CD14-positive monocyte (primary cell): ENCODE measurements at regions not wholly inside any gene's neighbourhood (a gene's known extent, or its start where the extent isn't known, plus 50 kb on each side); places are given as distances from the start of the nearest gene placed in this dataset.

Experiments
- DNase-seq, 3 donors: peaks; one replicate each; pipeline ENCODE4 v3.0.0-alpha.2; 2011 to 2022
- H2AFZ ChIP-seq: 2 replicates; pipeline ENCODE4 v1.6.0; 2012; ENCODE audit warnings: mild to moderate bottlenecking, low read depth, low read length, inconsistent platforms; ENCODE audit not compliant: insufficient read depth, poor library complexity, severe bottlenecking
- H3K27ac ChIP-seq, 2 donors: 1 replicate in 1 of 2; 2 replicates in 1 of 2; pipeline ENCODE4 v1.5.1; 2012 to 2013; ENCODE audit warnings: low read length in 2 of 2, control low read depth in 1 of 2, inconsistent platforms in 1 of 2, low read depth in 1 of 2, mild to moderate bottlenecking in 1 of 2
- H3K27me3 ChIP-seq, 2 donors: one replicate each; pipeline versions ENCODE4 v1.6.0 to v1.6.1; 2011 to 2013; ENCODE audit warnings: low read length in 2 of 2; ENCODE audit not compliant: control insufficient read depth in 2 of 2, insufficient read depth in 2 of 2
- H3K36me3 ChIP-seq, 2 donors: replicated peaks in 1 of 2; 1 replicate in 1 of 2; 2 replicates in 1 of 2; pipeline versions ENCODE4 v1.5.1 to v1.6.1; 2012 to 2013; ENCODE audit warnings: low read length in 2 of 2, control low read depth in 1 of 2, inconsistent platforms in 1 of 2, mild to moderate bottlenecking in 1 of 2; ENCODE audit not compliant: insufficient read depth in 2 of 2, control insufficient read depth in 1 of 2
- H3K4me1 ChIP-seq, 2 donors: 1 replicate in 1 of 2; 2 replicates in 1 of 2; pipeline versions ENCODE4 v1.5.1 to v1.6.1; 2012 to 2013; ENCODE audit warnings: low read length in 2 of 2, control low read depth in 1 of 2, inconsistent platforms in 1 of 2, mild to moderate bottlenecking in 1 of 2, moderate library complexity in 1 of 2; ENCODE audit not compliant: insufficient read depth in 2 of 2, control insufficient read depth in 1 of 2
- H3K4me2 ChIP-seq: replicated peaks from 2 replicates; pipeline ENCODE3; 2012; ENCODE audit warnings: low read length, moderate library complexity, mild to moderate bottlenecking; ENCODE audit not compliant: poor library complexity, severe bottlenecking; ENCODE audit errors: extremely low read depth
- H3K4me3 ChIP-seq, 3 experiments: fragments of 200-600 bp in 1 of 3; sonication (generic) in 1 of 3; replicated peaks in 1 of 3; 1 replicate in 2 of 3; 2 replicates in 1 of 3; pipeline ENCODE4 v1.5.1; 2011 to 2013; ENCODE audit warnings: low read length in 3 of 3, mild to moderate bottlenecking in 3 of 3, control low read depth in 2 of 3, low read depth in 2 of 3, inconsistent platforms in 1 of 3, moderate library complexity in 1 of 3
- H3K79me2 ChIP-seq: 2 replicates; pipeline ENCODE4 v1.6.0; 2012; ENCODE audit warnings: mild to moderate bottlenecking, control low read depth, inconsistent platforms, low read length, moderate library complexity; ENCODE audit not compliant: insufficient read depth
- H3K9ac ChIP-seq: 2 replicates; pipeline ENCODE4 v1.6.0; 2017; ENCODE audit warnings: low read length, mild to moderate bottlenecking; ENCODE audit not compliant: insufficient read depth, poor library complexity, severe bottlenecking
- H3K9me3 ChIP-seq, 2 donors: replicated peaks in 1 of 2; 1 replicate in 1 of 2; 2 replicates in 1 of 2; pipeline versions ENCODE4 v1.5.1 to v1.6.1; 2012 to 2013; ENCODE audit warnings: low read length in 2 of 2, control low read depth in 1 of 2; ENCODE audit not compliant: control insufficient read depth in 1 of 2, insufficient read depth in 1 of 2
- H4K20me1 ChIP-seq: 2 replicates; pipeline ENCODE4 v1.6.0; 2012; ENCODE audit warnings: mild to moderate bottlenecking, low read length, control low read depth, moderate library complexity; ENCODE audit not compliant: insufficient read depth
- H3K27ac Mint-ChIP-seq, 7 donors: one replicate each; pipeline ENCODE4 v1.8.0; 2020; ENCODE audit warnings: mild to moderate bottlenecking in 7 of 7, mixed read lengths in 7 of 7, moderate library complexity in 6 of 7, inconsistent platforms in 2 of 7
- H3K27me3 Mint-ChIP-seq, 3 donors: one replicate each; pipeline ENCODE4 v1.8.0; 2021 to 2022; ENCODE audit warnings: low read depth in 3 of 3, mild to moderate bottlenecking in 3 of 3, mixed read lengths in 3 of 3, moderate library complexity in 3 of 3, inconsistent platforms in 1 of 3
- H3K36me3 Mint-ChIP-seq, 2 donors: one replicate each; pipeline ENCODE4 v1.8.0; 2020; ENCODE audit warnings: mixed read lengths in 2 of 2, inconsistent platforms in 1 of 2, mild to moderate bottlenecking in 1 of 2
- H3K4me1 Mint-ChIP-seq: one replicate; pipeline ENCODE4 v1.8.0; 2020; ENCODE audit warnings: mild to moderate bottlenecking, mixed read lengths
- H3K4me3 Mint-ChIP-seq, 2 donors: one replicate each; pipeline ENCODE4 v1.8.0; 2020; ENCODE audit warnings: mild to moderate bottlenecking in 2 of 2, mixed read lengths in 2 of 2, moderate library complexity in 1 of 2
- H3K9me3 Mint-ChIP-seq, 7 donors: one replicate each; pipeline ENCODE4 v1.8.0; 2020 to 2022; ENCODE audit warnings: mixed read lengths in 7 of 7, mild to moderate bottlenecking in 6 of 7, moderate library complexity in 6 of 7, inconsistent platforms in 2 of 7
- WGBS: methylation state at CpG from one replicate; pipeline ENCODE4 v1.1.5; 2013; ENCODE audit warnings: missing lambda C conversion rate; ENCODE audit not compliant: insufficient coverage; 5-methylcytosine and 5-hydroxymethylcytosine counted together
- intact Hi-C, 2 donors: fragments of 100-400 bp; cut with micrococcal nuclease; formaldehyde crosslinking; loops; one replicate each; pipeline versions ENCODE4 v1.15.0 to v1.15.1; 2023
- TF ChIP-seq, protein P1 (sequence below): fragments of 200-600 bp; IDR thresholded peaks from one replicate; pipeline ENCODE4 v1.8.0; 2022; ENCODE audit warnings: antibody characterized with exemption, mild to moderate bottlenecking

DNA sequence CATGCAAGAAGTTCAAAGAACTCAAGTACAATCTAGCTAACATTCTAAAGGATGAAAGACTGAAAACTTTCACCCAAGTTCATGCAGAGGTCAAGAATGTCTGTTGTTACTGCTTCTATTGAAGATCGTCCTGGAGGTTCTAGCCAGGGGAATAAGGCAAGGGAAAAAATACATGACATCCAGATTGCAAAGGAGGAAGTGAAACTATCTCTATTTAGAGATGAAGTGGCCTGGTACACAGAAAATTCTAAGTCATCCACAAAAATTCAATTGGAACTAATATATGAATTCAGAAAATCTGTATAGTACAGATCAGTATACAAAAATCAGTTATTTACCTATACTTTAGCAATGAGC lies 693.0 kb downstream of the NR2F2 start:
- H3K9ac ChIP-seq = no peak overlapping the region
- H3K27ac ChIP-seq = no peak overlapping the region
- Mint-ChIP-seq H3K4me3 (no peak overlapping the region), H3K27ac (no peak overlapping the region), H3K36me3 (no peaks in the 10 kb centered on the region), H3K4me1 (no peaks in the 10 kb centered on the region), H3K9me3 (peaks cover 0 to 5% (median 2%) of the 10 kb centered on the region in 7 donors), H3K27me3 (no peaks in the 10 kb centered on the region)
- no peaks in the 10 kb centered on the region for H3K4me1 ChIP-seq
- H3K79me2 ChIP-seq = no peaks in the 10 kb centered on the region
- H2AFZ ChIP-seq = no peak overlapping the region
- H3K27me3 ChIP-seq = no peaks in the 10 kb centered on the region
- no peak overlapping the region for H3K4me2 ChIP-seq
- H3K4me3 ChIP-seq = no peak overlapping the region
- H4K20me1 ChIP-seq = no peaks in the 10 kb centered on the region
- no peak for DNase-seq
- TF ChIP-seq, protein P1, sequence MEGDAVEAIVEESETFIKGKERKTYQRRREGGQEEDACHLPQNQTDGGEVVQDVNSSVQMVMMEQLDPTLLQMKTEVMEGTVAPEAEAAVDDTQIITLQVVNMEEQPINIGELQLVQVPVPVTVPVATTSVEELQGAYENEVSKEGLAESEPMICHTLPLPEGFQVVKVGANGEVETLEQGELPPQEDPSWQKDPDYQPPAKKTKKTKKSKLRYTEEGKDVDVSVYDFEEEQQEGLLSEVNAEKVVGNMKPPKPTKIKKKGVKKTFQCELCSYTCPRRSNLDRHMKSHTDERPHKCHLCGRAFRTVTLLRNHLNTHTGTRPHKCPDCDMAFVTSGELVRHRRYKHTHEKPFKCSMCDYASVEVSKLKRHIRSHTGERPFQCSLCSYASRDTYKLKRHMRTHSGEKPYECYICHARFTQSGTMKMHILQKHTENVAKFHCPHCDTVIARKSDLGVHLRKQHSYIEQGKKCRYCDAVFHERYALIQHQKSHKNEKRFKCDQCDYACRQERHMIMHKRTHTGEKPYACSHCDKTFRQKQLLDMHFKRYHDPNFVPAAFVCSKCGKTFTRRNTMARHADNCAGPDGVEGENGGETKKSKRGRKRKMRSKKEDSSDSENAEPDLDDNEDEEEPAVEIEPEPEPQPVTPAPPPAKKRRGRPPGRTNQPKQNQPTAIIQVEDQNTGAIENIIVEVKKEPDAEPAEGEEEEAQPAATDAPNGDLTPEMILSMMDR = no peak
- no peaks in the 10 kb centered on the region for H3K36me3 ChIP-seq
- intact Hi-C loops = no loop called here
- WGBS = no CpG with 5 or more reads among the region's 1 CpG
- peaks cover 2% of the 10 kb centered on the region in 2 donors for H3K9me3 ChIP-seq

DNA sequence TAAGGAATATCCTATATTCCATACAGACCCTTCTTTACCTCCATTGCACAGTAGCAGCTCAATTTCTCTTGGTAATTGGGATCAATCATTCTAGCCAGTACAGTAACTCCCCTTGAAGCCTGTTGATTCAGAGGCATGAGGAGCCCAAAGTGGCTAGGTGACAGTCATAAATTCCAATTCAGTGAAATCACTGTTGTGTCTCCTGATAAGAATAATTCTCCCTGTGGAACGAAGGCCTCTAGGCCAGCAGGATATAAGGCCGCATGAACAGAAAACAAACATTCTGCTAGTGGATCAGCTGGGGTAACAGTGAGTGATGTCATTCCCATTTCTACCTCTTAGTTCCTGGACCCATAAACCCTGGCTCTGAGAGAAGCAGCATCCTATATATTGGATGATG lies 696.3 kb downstream of the NR2F2 start:
- Mint-ChIP-seq H3K4me3 (no peak overlapping the region), H3K27me3 (peaks cover 0 to 1% (median 0%) of the 10 kb centered on the region in 3 donors), H3K9me3 (peaks cover 0 to 13% (median 6%) of the 10 kb centered on the region in 7 donors), H3K36me3 (no peaks in the 10 kb centered on the region), H3K4me1 (no peaks in the 10 kb centered on the region), H3K27ac (no peak overlapping the region)
- Histone ChIP-seq H3K4me1 (no peaks in the 10 kb centered on the region), H3K79me2 (no peaks in the 10 kb centered on the region), H3K36me3 (no peaks in the 10 kb centered on the region), H3K9ac (no peak overlapping the region), H2AFZ (no peak overlapping the region), H3K4me3 (no peak overlapping the region), H3K27ac (no peak overlapping the region), H3K27me3 (no peaks in the 10 kb centered on the region), H4K20me1 (no peaks in the 10 kb centered on the region), H3K9me3 (peaks cover 8 to 22% of the 10 kb centered on the region in 2 donors), H3K4me2 (no peak overlapping the region)
- no CpG with 5 or more reads among the region's 2 CpGs for WGBS
- intact Hi-C loops = no loop called here
- DNase-seq = no peak
- TF ChIP-seq, protein P1 = no peak
